HG03159 (cell line): ENCODE measurements at regions not wholly inside any gene's neighbourhood (a gene's known extent, or its start where the extent isn't known, plus 50 kb on each side); places are given as distances from the start of the nearest gene placed in this dataset.
"Not testable (repeated sequence)": the region's sequence is repeated elsewhere in the genome, so short reads cannot be mapped to it uniquely, and the experiment has no call there.

ENCODE experiments used
- ATAC-seq: cut with Tn5 transposase; IDR thresholded peaks from one replicate; pipeline ENCODE4 v1.9.1; 2021; ENCODE audit warnings: mild to moderate bottlenecking, moderate library complexity; ENCODE audit not compliant: unreplicated experiment

- not testable (repeated sequence) for ATAC-seq
Measured at GRCh38 chr1:149635290-149635899, 51.7 kb downstream of the PPIAL4C start.

DNA sequence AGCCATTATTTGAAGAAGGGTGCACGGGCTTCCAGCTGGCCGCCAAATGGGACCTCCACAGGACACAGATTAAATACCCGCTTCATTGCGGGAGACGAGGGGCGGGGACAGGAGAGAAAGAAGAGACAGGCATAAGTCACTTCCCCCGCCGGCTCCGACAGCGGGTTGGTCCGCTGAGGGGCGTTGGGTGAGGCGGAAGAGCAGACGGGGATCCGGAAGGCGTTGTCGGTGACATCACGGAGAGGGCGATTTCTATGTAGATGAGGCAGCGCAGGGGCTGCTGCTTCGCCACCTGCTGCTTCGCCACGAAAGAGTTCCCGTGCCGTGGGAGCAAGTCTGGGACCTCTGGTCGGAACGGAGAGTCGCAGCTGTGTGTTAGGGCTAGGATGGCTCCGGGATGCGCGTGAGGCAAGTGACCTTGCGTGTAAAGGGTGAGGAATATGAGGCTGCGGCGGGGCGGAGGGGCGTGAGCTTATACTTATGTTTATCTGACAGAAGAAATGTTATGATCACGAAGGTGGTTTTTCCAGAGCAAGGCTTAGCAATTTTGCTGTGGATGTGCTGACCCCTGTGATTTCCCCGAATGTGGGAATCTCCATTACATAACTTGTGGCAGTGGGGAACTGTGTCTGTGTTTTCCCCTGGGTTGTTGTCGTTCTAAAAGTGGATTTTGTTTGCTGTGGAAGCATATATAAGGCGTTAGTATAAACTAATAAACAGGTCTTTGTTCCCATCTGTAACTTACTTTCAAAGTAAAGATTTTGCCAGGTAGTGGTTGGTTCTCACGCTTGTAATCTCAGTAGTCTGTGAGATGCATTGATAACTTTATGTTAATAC lies 52.9 kb downstream of the PPIAL4C start:
- ATAC-seq: peak; percentile 84

DNA sequence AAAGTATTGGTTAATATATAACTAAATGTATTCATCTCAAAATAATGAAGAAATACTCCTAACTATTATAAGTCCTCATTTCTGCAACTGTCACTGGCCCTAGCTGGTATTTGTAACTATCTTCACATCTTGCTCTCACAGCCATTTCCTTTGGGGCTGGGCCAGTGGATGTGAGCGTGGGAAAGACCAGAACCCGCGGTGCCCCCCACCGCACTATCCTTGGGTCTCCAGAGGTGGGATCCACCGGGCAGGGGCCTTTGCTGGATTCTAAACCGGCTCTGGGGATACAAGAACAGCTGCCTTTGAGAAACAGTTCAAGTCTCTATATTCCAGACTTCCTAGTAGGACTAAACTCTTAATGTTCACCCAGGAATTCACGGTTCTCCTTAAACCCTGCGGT lies 54.8 kb downstream of the PPIAL4C start:
- not testable (repeated sequence) for ATAC-seq

GRCh38 chr1:149638901-149639658 lies 55.4 kb downstream of the PPIAL4C start:
- not testable (repeated sequence) for ATAC-seq

GRCh38 chr1:149641179-149641578 lies 57.5 kb downstream of the PPIAL4C start:
- ATAC-seq: not testable (repeated sequence)

GRCh38 chr1:149644818-149645217 lies 61.2 kb downstream of the PPIAL4C start:
- not testable (repeated sequence) for ATAC-seq

DNA sequence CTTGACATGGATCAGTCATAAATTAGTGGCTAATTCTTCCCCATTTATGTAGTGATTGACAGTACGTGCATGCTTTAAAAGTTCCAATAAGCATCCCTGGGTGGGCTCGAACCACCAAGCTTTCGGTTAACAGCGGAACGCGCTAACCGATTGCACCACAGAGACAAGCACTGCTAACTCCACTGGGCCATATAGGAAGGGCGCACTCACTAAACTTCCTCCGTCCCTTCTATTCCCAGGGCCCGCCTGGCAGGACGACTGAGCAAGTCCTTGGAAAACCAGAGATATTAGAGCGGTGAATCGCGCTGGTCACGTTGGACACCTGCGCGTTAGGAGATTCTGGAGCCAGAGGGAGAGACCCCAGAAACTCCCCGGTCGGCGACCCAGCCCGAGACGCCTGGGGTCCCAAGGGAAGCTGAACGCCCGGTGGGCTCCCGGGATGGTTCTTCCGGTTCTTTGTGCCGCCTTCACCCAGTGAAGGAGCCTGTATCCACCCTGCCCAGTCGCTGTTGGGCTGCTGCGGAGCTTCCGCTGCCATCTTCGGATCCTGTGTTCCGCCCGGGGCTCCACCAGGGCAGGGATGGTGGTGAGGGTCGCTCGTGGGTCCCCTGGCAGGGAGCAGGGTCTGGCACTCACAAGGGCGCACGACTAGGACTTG lies 62.8 kb downstream of the PPIAL4C start:
- ATAC-seq: not testable (repeated sequence)

GRCh38 chr1:149647018-149647373 lies 63.3 kb downstream of the PPIAL4C start:
- not testable (repeated sequence) for ATAC-seq

DNA sequence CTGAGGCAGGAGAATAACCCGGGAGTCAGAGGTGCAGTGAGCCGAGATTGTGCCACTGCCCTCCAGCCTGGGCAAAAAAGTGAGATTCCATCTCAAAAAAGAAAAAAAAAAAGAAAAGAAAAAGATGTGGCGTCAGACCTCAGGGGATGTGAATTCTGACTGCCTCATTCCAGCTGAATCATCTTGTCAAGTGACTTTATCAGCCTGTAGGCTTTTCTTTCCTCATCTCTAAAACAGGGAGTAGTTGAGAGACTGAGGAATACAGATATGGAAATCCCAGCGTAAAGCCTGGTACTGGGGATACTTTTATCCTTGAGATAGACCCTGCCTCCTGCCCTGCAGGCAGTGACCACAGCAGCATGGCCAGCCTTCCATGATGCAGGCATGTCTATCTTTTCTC lies 74.1 kb downstream of the PPIAL4C start:
- ATAC-seq: not testable (repeated sequence)

DNA sequence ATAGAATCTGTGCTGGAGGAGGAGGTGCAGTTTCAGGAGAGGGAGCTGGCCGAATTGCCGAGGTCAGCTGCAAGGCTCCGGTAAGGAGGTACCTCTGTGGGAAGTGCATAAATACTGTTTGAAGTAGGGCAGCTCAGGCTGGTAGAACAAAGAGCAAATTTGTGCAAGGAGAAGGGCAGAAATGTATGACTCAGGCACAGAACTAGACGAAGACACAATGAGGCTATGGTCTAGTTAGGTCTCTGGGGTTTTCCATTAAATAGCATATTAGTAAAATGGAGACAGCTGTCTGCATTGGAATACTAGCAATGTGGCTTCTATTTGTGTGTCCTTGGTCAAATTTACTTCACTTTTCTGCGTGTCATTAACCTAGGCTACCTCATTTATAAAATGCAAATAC lies 74.5 kb downstream of the PPIAL4C start:
- not testable (repeated sequence) for ATAC-seq

DNA sequence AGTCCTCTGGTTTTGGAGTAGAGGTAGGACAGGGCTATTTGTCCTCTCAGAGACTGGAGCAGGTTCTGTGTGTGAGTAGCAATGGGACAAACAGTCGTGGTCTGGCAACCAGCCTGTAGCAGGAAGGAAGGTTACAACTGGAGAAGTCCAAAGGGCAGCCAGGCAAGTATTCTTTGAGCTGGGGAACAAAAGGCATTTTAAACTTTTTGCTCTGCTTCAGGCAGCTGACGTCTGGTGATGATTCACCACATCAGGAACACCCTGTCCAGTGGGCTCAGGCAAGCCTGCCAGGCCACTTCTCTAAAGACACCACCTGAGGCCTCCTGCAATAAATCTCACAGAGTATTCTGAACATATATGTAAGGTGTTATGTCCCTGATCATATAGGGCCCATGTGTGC lies 81.0 kb downstream of the PPIAL4C start:
- not testable (repeated sequence) for ATAC-seq

- not testable (repeated sequence) for ATAC-seq
Measured at GRCh38 chr1:149665033-149665432, 81.4 kb downstream of the PPIAL4C start.

GRCh38 chr1:149665528-149665927 lies 81.9 kb downstream of the PPIAL4C start:
- not testable (repeated sequence) for ATAC-seq

- not testable (repeated sequence) for ATAC-seq
Measured at GRCh38 chr1:149673231-149673909, 89.7 kb downstream of the PPIAL4C start.

- ATAC-seq: not testable (repeated sequence)
Measured at GRCh38 chr1:149674921-149675320, 91.3 kb downstream of the PPIAL4C start.

DNA sequence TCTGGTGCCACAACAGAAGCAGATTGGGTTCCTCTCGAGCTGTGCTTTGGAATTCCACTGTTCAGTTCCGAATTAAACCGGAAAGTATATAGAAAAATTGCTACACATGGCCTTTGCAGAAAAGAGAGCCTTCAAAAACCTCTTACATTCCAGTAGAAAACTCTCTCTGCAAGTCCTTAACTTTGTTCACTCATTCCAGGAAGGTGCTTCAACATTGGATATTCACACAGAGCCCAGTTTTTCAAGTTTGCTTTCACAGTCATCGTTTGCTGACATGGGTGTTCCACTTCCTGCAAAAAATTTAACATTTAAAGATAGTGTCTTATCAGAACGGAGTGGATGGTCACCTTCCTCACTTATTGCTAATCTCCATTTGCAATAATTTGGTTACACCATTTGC lies 93.7 kb downstream of the PPIAL4C start:
- not testable (repeated sequence) for ATAC-seq

DNA sequence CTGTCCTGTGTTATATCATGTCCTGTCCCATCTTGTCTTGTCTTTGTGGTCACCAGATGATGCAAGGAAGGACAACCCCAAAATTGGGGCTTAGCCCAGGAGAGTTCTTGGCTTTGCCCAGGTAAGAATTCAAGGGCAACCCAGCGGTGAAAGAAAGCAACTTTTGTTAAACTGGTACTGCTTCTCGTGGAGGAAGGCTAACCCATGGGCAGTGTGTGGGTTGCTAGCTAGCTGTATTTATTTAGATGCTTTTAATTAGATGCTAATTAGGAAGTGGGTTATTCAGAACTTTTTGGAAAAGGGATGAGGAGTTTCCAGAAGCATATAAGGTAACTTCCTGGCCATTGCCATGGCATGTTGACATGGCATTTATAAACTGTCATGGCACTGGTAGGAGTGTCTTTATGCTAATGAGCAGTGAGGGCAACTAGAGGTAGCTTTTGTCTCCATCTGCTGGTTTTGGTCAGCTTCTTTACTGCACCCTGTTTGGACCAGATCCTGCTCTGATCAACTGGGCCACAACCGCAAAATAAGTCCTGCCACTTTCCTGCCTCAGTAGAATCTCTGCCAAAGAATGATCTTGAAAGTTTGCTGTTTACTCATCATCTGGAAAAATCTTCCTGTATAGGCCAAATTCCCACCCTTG lies 95.8 kb upstream of the FCGR1A start:
- ATAC-seq: peak; percentile 68

- not testable (repeated sequence) for ATAC-seq
Measured at GRCh38 chr1:149691399-149691798, 91.1 kb upstream of the FCGR1A start.

DNA sequence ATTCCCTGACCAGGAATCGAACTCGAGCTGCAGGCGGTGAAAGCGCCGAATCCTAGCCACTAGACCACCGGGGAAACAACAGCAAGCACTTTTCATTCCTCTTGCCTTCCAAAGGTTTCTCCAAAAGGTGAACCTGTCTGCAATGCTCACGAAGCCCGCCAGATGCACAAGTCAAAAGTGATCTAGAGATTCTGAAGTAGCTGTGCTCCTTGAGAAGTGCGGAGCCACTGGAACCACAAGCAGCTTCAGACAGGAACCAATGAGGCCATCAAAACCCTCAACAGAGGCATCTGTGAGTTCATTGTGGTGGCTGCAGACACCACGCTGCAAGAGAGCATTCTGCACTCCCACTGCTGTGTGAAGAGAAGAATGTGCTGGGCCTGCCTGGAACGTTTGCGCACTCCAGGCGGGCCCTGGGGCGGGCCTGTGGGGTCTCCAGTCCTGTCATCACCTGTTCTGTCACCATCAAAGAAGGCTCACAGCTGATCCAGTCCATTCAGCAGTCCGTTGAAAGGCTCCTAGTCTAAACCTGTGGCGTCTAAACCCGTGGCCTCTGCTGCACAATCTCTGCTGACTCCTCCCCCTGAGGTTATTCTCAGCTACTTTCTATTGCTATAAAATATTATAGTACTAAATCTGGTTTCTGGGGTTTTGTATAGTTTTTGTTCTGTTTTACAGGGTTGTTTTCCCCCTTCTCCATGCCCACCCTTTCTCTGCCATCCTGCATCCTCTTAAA lies 89.5 kb upstream of the FCGR1A start:
- not testable (repeated sequence) for ATAC-seq
